Activated T-helper 2 cell treated with anti-CD3 and anti-CD28 coated beads, Interferon-gamma antibody, Interleukin-2, Interleukin-4, amounts not matched to agents 10 μg/mL and 5 μg/mL and 100 μg/mL, durations not matched to agents 14 hours and 24 hours and 36 hours (primary cell): ENCODE measurements at regions not wholly inside any gene's neighbourhood (a gene's known extent, or its start where the extent isn't known, plus 50 kb on each side); places are given as distances from the start of the nearest gene placed in this dataset.

Experiments
- DNase-seq: peaks from one replicate; pipeline ENCODE4 v3.0.0; 2021; ENCODE audit warnings: low spot score
- H3K27ac Mint-ChIP-seq: one replicate; pipeline ENCODE4 v1.8.0; 2021; ENCODE audit warnings: mixed read lengths
- H3K27me3 Mint-ChIP-seq: one replicate; pipeline ENCODE4 v1.8.0; 2021; ENCODE audit warnings: low read depth, mixed read lengths
- H3K36me3 Mint-ChIP-seq: one replicate; pipeline ENCODE4 v1.8.0; 2021; ENCODE audit warnings: low read depth, mixed read lengths
- H3K4me1 Mint-ChIP-seq: one replicate; pipeline ENCODE4 v1.8.0; 2021; ENCODE audit warnings: low read depth, mixed read lengths
- H3K4me3 Mint-ChIP-seq: one replicate; pipeline ENCODE4 v1.8.0; 2021; ENCODE audit warnings: low read depth, mild to moderate bottlenecking, moderate library complexity, mixed read lengths
- H3K9me3 Mint-ChIP-seq: one replicate; pipeline ENCODE4 v1.8.0; 2021; ENCODE audit warnings: mixed read lengths
- intact Hi-C: fragments of 100-400 bp; cut with micrococcal nuclease; formaldehyde crosslinking; loops from one replicate; pipeline ENCODE4 v1.15.1; 2023

- Mint-ChIP-seq H3K9me3 (no peaks in the 10 kb centered on the region), H3K36me3 (no peaks in the 10 kb centered on the region), H3K4me3 (no peak overlapping the region), H3K4me1 (no peaks in the 10 kb centered on the region), H3K27ac (no peak overlapping the region), H3K27me3 (no peaks in the 10 kb centered on the region)
- intact Hi-C loops = no loop called here
- no peak for DNase-seq
Measured at GRCh38 chr4:120355881-120356280, 289.2 kb upstream of the MAD2L1 start.

GRCh38 chr4:120354381-120354780 lies 287.7 kb upstream of the MAD2L1 start:
- no peak for DNase-seq
- H3K4me1 Mint-ChIP-seq = no peaks in the 10 kb centered on the region
- H3K9me3 Mint-ChIP-seq = no peaks in the 10 kb centered on the region
- H3K4me3 Mint-ChIP-seq = no peak overlapping the region
- intact Hi-C loops = no loop called here
- H3K36me3 Mint-ChIP-seq = no peaks in the 10 kb centered on the region
- H3K27me3 Mint-ChIP-seq = no peaks in the 10 kb centered on the region
- H3K27ac Mint-ChIP-seq = no peak overlapping the region

- H3K9me3 Mint-ChIP-seq = no peaks in the 10 kb centered on the region
- no peak overlapping the region for H3K4me3 Mint-ChIP-seq
- no peaks in the 10 kb centered on the region for H3K27me3 Mint-ChIP-seq
- no peaks in the 10 kb centered on the region for H3K36me3 Mint-ChIP-seq
- no peak overlapping the region for H3K27ac Mint-ChIP-seq
- intact Hi-C loops = no loop called here
- DNase-seq = no peak
- H3K4me1 Mint-ChIP-seq = no peaks in the 10 kb centered on the region
Measured at GRCh38 chr4:120353235-120353634, 286.6 kb upstream of the MAD2L1 start.

GRCh38 chr4:120352739-120353138 lies 286.1 kb upstream of the MAD2L1 start:
- Mint-ChIP-seq H3K4me1 (no peaks in the 10 kb centered on the region), H3K27ac (no peak overlapping the region), H3K9me3 (no peaks in the 10 kb centered on the region), H3K4me3 (no peak overlapping the region), H3K36me3 (no peaks in the 10 kb centered on the region), H3K27me3 (no peaks in the 10 kb centered on the region)
- DNase-seq = no peak
- intact Hi-C loops = no loop called here

GRCh38 chr4:120348948-120349347 lies 282.3 kb upstream of the MAD2L1 start:
- Mint-ChIP-seq H3K36me3 (no peaks in the 10 kb centered on the region), H3K4me1 (no peaks in the 10 kb centered on the region), H3K27me3 (no peaks in the 10 kb centered on the region), H3K9me3 (no peaks in the 10 kb centered on the region), H3K27ac (no peak overlapping the region), H3K4me3 (no peak overlapping the region)
- no peak for DNase-seq
- intact Hi-C loops = no loop called here

GRCh38 chr4:120348521-120348920 lies 281.9 kb upstream of the MAD2L1 start:
- Mint-ChIP-seq H3K27me3 (no peaks in the 10 kb centered on the region), H3K27ac (no peak overlapping the region), H3K9me3 (no peaks in the 10 kb centered on the region), H3K36me3 (no peaks in the 10 kb centered on the region), H3K4me1 (no peaks in the 10 kb centered on the region), H3K4me3 (no peak overlapping the region)
- intact Hi-C loops = no loop called here
- DNase-seq = no peak

GRCh38 chr4:120331486-120332370 lies 265.1 kb upstream of the MAD2L1 start:
- no peak overlapping the region for H3K4me3 Mint-ChIP-seq

GRCh38 chr4:120329386-120329785 lies 262.7 kb upstream of the MAD2L1 start:
- no peaks in the 10 kb centered on the region for H3K36me3 Mint-ChIP-seq
- intact Hi-C loops = no loop called here
- DNase-seq = no peak
- H3K4me1 Mint-ChIP-seq = no peaks in the 10 kb centered on the region
- H3K27me3 Mint-ChIP-seq = no peaks in the 10 kb centered on the region
- H3K27ac Mint-ChIP-seq = no peak overlapping the region
- no peak overlapping the region for H3K4me3 Mint-ChIP-seq
- H3K9me3 Mint-ChIP-seq = no peaks in the 10 kb centered on the region

More at GRCh38 chr4:120331486-120332370, 265.1 kb upstream of the MAD2L1 start:
- DNase-seq = no peak
- H3K9me3 Mint-ChIP-seq = no peaks in the 10 kb centered on the region
- no peaks in the 10 kb centered on the region for H3K27me3 Mint-ChIP-seq
- intact Hi-C loops = no loop called here
- no peak overlapping the region for H3K27ac Mint-ChIP-seq
- no peaks in the 10 kb centered on the region for H3K36me3 Mint-ChIP-seq
- H3K4me1 Mint-ChIP-seq = no peaks in the 10 kb centered on the region

GRCh38 chr4:120327276-120327675 lies 260.6 kb upstream of the MAD2L1 start:
- Mint-ChIP-seq H3K9me3 (no peaks in the 10 kb centered on the region), H3K4me1 (no peaks in the 10 kb centered on the region), H3K4me3 (no peak overlapping the region), H3K27me3 (no peaks in the 10 kb centered on the region), H3K36me3 (no peaks in the 10 kb centered on the region), H3K27ac (no peak overlapping the region)
- intact Hi-C loops = no loop called here
- DNase-seq = no peak

GRCh38 chr4:120319046-120319767 lies 252.6 kb upstream of the MAD2L1 start:
- Mint-ChIP-seq H3K36me3 (no peaks in the 10 kb centered on the region), H3K9me3 (no peaks in the 10 kb centered on the region)
- intact Hi-C loops = no loop called here

GRCh38 chr4:120318196-120318846 lies 251.7 kb upstream of the MAD2L1 start:
- no peaks in the 10 kb centered on the region for H3K9me3 Mint-ChIP-seq
- intact Hi-C loops = no loop called here

More at GRCh38 chr4:120319046-120319767, 252.6 kb upstream of the MAD2L1 start:
- DNase-seq = no peak
- H3K4me1 Mint-ChIP-seq = no peaks in the 10 kb centered on the region
- H3K27me3 Mint-ChIP-seq = no peaks in the 10 kb centered on the region
- no peak overlapping the region for H3K4me3 Mint-ChIP-seq
- no peak overlapping the region for H3K27ac Mint-ChIP-seq

GRCh38 chr4:120317713-120318112 lies 251.1 kb upstream of the MAD2L1 start:
- Mint-ChIP-seq H3K4me3 (no peak overlapping the region), H3K4me1 (no peaks in the 10 kb centered on the region), H3K9me3 (no peaks in the 10 kb centered on the region), H3K36me3 (no peaks in the 10 kb centered on the region), H3K27me3 (no peaks in the 10 kb centered on the region), H3K27ac (no peak overlapping the region)
- intact Hi-C loops = no loop called here
- no peak for DNase-seq

More at GRCh38 chr4:120318196-120318846, 251.7 kb upstream of the MAD2L1 start:
- H3K4me3 Mint-ChIP-seq = no peak overlapping the region
- DNase-seq = no peak
- H3K27me3 Mint-ChIP-seq = no peaks in the 10 kb centered on the region
- H3K27ac Mint-ChIP-seq = no peak overlapping the region
- no peaks in the 10 kb centered on the region for H3K4me1 Mint-ChIP-seq
- no peaks in the 10 kb centered on the region for H3K36me3 Mint-ChIP-seq

- no peak overlapping the region for H3K27ac Mint-ChIP-seq
- DNase-seq = no peak
- no peaks in the 10 kb centered on the region for H3K36me3 Mint-ChIP-seq
- H3K4me3 Mint-ChIP-seq = no peak overlapping the region
- intact Hi-C loops = no loop called here
- no peaks in the 10 kb centered on the region for H3K27me3 Mint-ChIP-seq
- H3K9me3 Mint-ChIP-seq = no peaks in the 10 kb centered on the region
- H3K4me1 Mint-ChIP-seq = no peaks in the 10 kb centered on the region
Measured at GRCh38 chr4:120316416-120316815, 249.8 kb upstream of the MAD2L1 start.
